Liver (tissue), 3 donors: ENCODE measurements at regions not wholly inside any gene's neighbourhood (a gene's known extent, or its start where the extent isn't known, plus 50 kb on each side); places are given as distances from the start of the nearest gene placed in this dataset.

Experiments used
- FOXA2 ChIP-seq: IDR thresholded peaks from 2 replicates; pipeline ENCODE4 v1.6.1; 2016; ENCODE audit warnings: antibody characterized with exemption
- JUND ChIP-seq, 2 donors: IDR thresholded peaks; 2 replicates each; pipeline ENCODE4 v1.6.1; 2016; ENCODE audit warnings: antibody characterized with exemption in 2 of 2
- TF ChIP-seq, protein P1 (sequence below): fragments of 150-350 bp; IDR thresholded peaks from 2 replicates; pipeline ENCODE4 v1.5.1; 2017; ENCODE audit warnings: improper control_type of control experiment, low read depth, low read length; ENCODE audit not compliant: missing input control
- TF ChIP-seq, protein P2 (sequence below): IDR thresholded peaks from 2 replicates; pipeline ENCODE4 v1.6.1; 2016; ENCODE audit warnings: antibody characterized with exemption, mild to moderate bottlenecking
- donor health status: healthy.
- donor health status: healthy.

DNA sequence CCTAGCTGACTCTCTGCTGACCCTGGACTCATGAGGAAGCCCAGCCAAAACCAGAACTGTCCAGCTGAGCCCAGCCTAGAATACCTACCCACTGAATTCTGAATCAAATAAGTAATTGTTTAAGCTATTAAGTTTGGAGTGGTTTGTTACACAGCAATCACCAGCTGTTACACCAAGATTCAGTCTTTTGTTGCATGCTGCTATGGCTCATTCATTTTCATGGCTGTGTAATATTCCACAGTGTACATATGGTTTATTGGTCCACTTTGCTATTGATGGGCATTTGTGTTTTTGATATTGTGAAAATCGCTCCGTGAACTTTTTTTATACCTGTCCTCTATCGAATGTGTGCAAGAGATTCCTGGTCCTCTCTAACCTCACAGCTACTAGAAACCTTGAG, 156.4 kb downstream of the FGF18 start:
- TF ChIP-seq, protein P1, sequence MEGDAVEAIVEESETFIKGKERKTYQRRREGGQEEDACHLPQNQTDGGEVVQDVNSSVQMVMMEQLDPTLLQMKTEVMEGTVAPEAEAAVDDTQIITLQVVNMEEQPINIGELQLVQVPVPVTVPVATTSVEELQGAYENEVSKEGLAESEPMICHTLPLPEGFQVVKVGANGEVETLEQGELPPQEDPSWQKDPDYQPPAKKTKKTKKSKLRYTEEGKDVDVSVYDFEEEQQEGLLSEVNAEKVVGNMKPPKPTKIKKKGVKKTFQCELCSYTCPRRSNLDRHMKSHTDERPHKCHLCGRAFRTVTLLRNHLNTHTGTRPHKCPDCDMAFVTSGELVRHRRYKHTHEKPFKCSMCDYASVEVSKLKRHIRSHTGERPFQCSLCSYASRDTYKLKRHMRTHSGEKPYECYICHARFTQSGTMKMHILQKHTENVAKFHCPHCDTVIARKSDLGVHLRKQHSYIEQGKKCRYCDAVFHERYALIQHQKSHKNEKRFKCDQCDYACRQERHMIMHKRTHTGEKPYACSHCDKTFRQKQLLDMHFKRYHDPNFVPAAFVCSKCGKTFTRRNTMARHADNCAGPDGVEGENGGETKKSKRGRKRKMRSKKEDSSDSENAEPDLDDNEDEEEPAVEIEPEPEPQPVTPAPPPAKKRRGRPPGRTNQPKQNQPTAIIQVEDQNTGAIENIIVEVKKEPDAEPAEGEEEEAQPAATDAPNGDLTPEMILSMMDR, result no peak
- no peak for TF ChIP-seq JUND (IDR thresholded peaks at IDR 0.05)
- TF ChIP-seq, protein P2, sequence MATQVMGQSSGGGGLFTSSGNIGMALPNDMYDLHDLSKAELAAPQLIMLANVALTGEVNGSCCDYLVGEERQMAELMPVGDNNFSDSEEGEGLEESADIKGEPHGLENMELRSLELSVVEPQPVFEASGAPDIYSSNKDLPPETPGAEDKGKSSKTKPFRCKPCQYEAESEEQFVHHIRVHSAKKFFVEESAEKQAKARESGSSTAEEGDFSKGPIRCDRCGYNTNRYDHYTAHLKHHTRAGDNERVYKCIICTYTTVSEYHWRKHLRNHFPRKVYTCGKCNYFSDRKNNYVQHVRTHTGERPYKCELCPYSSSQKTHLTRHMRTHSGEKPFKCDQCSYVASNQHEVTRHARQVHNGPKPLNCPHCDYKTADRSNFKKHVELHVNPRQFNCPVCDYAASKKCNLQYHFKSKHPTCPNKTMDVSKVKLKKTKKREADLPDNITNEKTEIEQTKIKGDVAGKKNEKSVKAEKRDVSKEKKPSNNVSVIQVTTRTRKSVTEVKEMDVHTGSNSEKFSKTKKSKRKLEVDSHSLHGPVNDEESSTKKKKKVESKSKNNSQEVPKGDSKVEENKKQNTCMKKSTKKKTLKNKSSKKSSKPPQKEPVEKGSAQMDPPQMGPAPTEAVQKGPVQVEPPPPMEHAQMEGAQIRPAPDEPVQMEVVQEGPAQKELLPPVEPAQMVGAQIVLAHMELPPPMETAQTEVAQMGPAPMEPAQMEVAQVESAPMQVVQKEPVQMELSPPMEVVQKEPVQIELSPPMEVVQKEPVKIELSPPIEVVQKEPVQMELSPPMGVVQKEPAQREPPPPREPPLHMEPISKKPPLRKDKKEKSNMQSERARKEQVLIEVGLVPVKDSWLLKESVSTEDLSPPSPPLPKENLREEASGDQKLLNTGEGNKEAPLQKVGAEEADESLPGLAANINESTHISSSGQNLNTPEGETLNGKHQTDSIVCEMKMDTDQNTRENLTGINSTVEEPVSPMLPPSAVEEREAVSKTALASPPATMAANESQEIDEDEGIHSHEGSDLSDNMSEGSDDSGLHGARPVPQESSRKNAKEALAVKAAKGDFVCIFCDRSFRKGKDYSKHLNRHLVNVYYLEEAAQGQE, result no peak
- no peak for TF ChIP-seq FOXA2
